ENCODE measurements at regions not wholly inside any gene's neighbourhood (a gene's known extent, or its start where the extent isn't known, plus 50 kb on each side); places are given as distances from the start of the nearest gene placed in this dataset.
A peak's percentile ranks its signal among the peaks of the same experiment; 100 is the strongest.
"Not testable (repeated sequence)": the region's sequence is repeated elsewhere in the genome, so short reads cannot be mapped to it uniquely, and the experiment has no call there.

- FAIRE-seq (no peak), DNase-seq (ENCODE audit: insufficient read length, low spot score) (no peak)
These were observed 198.9 kb upstream of the CYLC2 start for GRCh38 chr9:102796244-102796643.

GRCh38 chr9:102795532-102795931 is 199.6 kb upstream of the CYLC2 start:
- TF ChIP-seq POLR2A (IDR thresholded peaks at IDR 0.05; ENCODE audit: low read depth, low read length): no peak
- no peak for DNase-seq (ENCODE audit: insufficient read length, low spot score)
- no peak for FAIRE-seq

More at GRCh38 chr9:102796244-102796643, 198.9 kb upstream of the CYLC2 start:
- TF ChIP-seq POLR2A (IDR thresholded peaks at IDR 0.05; ENCODE audit: low read depth, low read length): no peak

GRCh38 chr9:102779356-102779755 is 215.8 kb upstream of the CYLC2 start:
- FAIRE-seq (no peak), DNase-seq (ENCODE audit: insufficient read length, low spot score) (peak; percentile 1)
- TF ChIP-seq POLR2A (IDR thresholded peaks at IDR 0.05; ENCODE audit: low read depth, low read length): no peak

- no peak for DNase-seq (ENCODE audit: insufficient read length, low spot score)
These were observed 216.4 kb upstream of the CYLC2 start for GRCh38 chr9:102778746-102779145.

GRCh38 chr9:102770704-102771103 is 224.4 kb upstream of the CYLC2 start:
- DNase-seq (ENCODE audit: insufficient read length, low spot score) (no peak), FAIRE-seq (no peak)
- TF ChIP-seq POLR2A (IDR thresholded peaks at IDR 0.05; ENCODE audit: low read depth, low read length): no peak

More at GRCh38 chr9:102778746-102779145, 216.4 kb upstream of the CYLC2 start:
- peak; percentile 65 for FAIRE-seq
- no peak for TF ChIP-seq POLR2A (IDR thresholded peaks at IDR 0.05; ENCODE audit: low read depth, low read length)

- DNase-seq (ENCODE audit: insufficient read length, low spot score) (no peak), FAIRE-seq (no peak)
- no peak for TF ChIP-seq POLR2A (IDR thresholded peaks at IDR 0.05; ENCODE audit: low read depth, low read length)
These were observed 225.8 kb upstream of the CYLC2 start for GRCh38 chr9:102769307-102769706.

GRCh38 chr9:102768002-102768401 is 227.1 kb upstream of the CYLC2 start:
- no peak for TF ChIP-seq POLR2A (IDR thresholded peaks at IDR 0.05; ENCODE audit: low read depth, low read length)
- FAIRE-seq: peak; percentile 15

GRCh38 chr9:102767076-102767475 is 228.1 kb upstream of the CYLC2 start:
- no peak for TF ChIP-seq POLR2A (IDR thresholded peaks at IDR 0.05; ENCODE audit: low read depth, low read length)
- DNase-seq (ENCODE audit: insufficient read length, low spot score) (no peak), FAIRE-seq (no peak)

More at GRCh38 chr9:102768002-102768401, 227.1 kb upstream of the CYLC2 start:
- no peak for DNase-seq (ENCODE audit: insufficient read length, low spot score)

GRCh38 chr9:102740578-102740977 is 254.6 kb upstream of the CYLC2 start:
- DNase-seq (ENCODE audit: insufficient read length, low spot score) (no peak), FAIRE-seq (peak; percentile 70)
- TF ChIP-seq POLR2A (IDR thresholded peaks at IDR 0.05; ENCODE audit: low read depth, low read length): no peak

- no peak for TF ChIP-seq POLR2A (IDR thresholded peaks at IDR 0.05; ENCODE audit: low read depth, low read length)
- DNase-seq (ENCODE audit: insufficient read length, low spot score): no peak
- FAIRE-seq: no peak
These were observed 266.2 kb upstream of the CYLC2 start for GRCh38 chr9:102728946-102729345.

- DNase-seq (ENCODE audit: insufficient read length, low spot score): no peak
- no peak for FAIRE-seq
- no peak for TF ChIP-seq POLR2A (IDR thresholded peaks at IDR 0.05; ENCODE audit: low read depth, low read length)
These were observed 280.9 kb upstream of the CYLC2 start for GRCh38 chr9:102714184-102714583.

- not testable (repeated sequence) for DNase-seq (ENCODE audit: insufficient read length, low spot score); FAIRE-seq
These were observed 282.2 kb upstream of the CYLC2 start for GRCh38 chr9:102712910-102713309.

GRCh38 chr9:102700936-102701335 is 294.2 kb upstream of the CYLC2 start:
- DNase-seq (ENCODE audit: insufficient read length, low spot score): no peak
- TF ChIP-seq POLR2A (IDR thresholded peaks at IDR 0.05; ENCODE audit: low read depth, low read length): no peak
- FAIRE-seq: peak; percentile 83

- DNase-seq (ENCODE audit: insufficient read length, low spot score): no peak
- no peak for TF ChIP-seq POLR2A (IDR thresholded peaks at IDR 0.05; ENCODE audit: low read depth, low read length)
- FAIRE-seq: no peak
These were observed 325.9 kb upstream of the CYLC2 start for GRCh38 chr9:102669220-102669619.

GRCh38 chr9:102652471-102652870 is 342.7 kb upstream of the CYLC2 start:
- DNase-seq (ENCODE audit: insufficient read length, low spot score) (no peak), FAIRE-seq (no peak)
- no peak for TF ChIP-seq POLR2A (IDR thresholded peaks at IDR 0.05; ENCODE audit: low read depth, low read length)

- no peak for TF ChIP-seq POLR2A (IDR thresholded peaks at IDR 0.05; ENCODE audit: low read depth, low read length)
- FAIRE-seq: peak; percentile 23
- DNase-seq (ENCODE audit: insufficient read length, low spot score): no peak
These were observed 344.2 kb upstream of the CYLC2 start for GRCh38 chr9:102650896-102651295.

All from H54 (cell line).